GM18508 (cell line): ENCODE measurements at regions not wholly inside any gene's neighbourhood (a gene's known extent, or its start where the extent isn't known, plus 50 kb on each side); places are given as distances from the start of the nearest gene placed in this dataset.

ENCODE experiments used
- ATAC-seq: cut with Tn5 transposase; IDR thresholded peaks from one replicate; pipeline ENCODE4 v1.9.1; 2021; ENCODE audit warnings: moderate number of reproducible peaks; ENCODE audit not compliant: insufficient read depth, unreplicated experiment

- ATAC-seq: no peak
Observed at GRCh38 chr10:128277267-128277840, 151.1 kb upstream of the MKI67 start.

- ATAC-seq: no peak
Observed at GRCh38 chr10:128278362-128278761, 152.1 kb upstream of the MKI67 start.

GRCh38 chr10:128280271-128280670, 154.0 kb upstream of the MKI67 start:
- ATAC-seq: no peak

- no peak for ATAC-seq
Observed at GRCh38 chr10:128281343-128281742, 155.1 kb upstream of the MKI67 start.

- no peak for ATAC-seq
Observed at GRCh38 chr10:128281861-128282260, 155.6 kb upstream of the MKI67 start.

- ATAC-seq: no peak
Observed at GRCh38 chr10:128286141-128286761, 160.0 kb upstream of the MKI67 start.

GRCh38 chr10:128286762-128287500, 160.7 kb upstream of the MKI67 start:
- no peak for ATAC-seq

- no peak for ATAC-seq
Observed at GRCh38 chr10:128287921-128288320, 161.7 kb upstream of the MKI67 start.

GRCh38 chr10:128289621-128290020, 163.4 kb upstream of the MKI67 start:
- no peak for ATAC-seq

- ATAC-seq: no peak
Observed at GRCh38 chr10:128295003-128295402, 168.8 kb upstream of the MKI67 start.

- no peak for ATAC-seq
Observed at GRCh38 chr10:128296253-128297007, 170.2 kb upstream of the MKI67 start.

GRCh38 chr10:128297709-128298378, 171.6 kb upstream of the MKI67 start:
- no peak for ATAC-seq

GRCh38 chr10:128298587-128298986, 172.4 kb upstream of the MKI67 start:
- no peak for ATAC-seq

- ATAC-seq: no peak
Observed at GRCh38 chr10:128300290-128300824, 174.1 kb upstream of the MKI67 start.

- no peak for ATAC-seq
Observed at GRCh38 chr10:128301051-128301450, 174.8 kb upstream of the MKI67 start.

- ATAC-seq: no peak
Observed at GRCh38 chr10:128302808-128303207, 176.6 kb upstream of the MKI67 start.

- no peak for ATAC-seq
Observed at GRCh38 chr10:128304271-128304670, 178.0 kb upstream of the MKI67 start.

- no peak for ATAC-seq
Observed at GRCh38 chr10:128305601-128306345, 179.6 kb upstream of the MKI67 start.

- no peak for ATAC-seq
Observed at GRCh38 chr10:128306535-128306934, 180.3 kb upstream of the MKI67 start.
